ENCODE measurements at regions not wholly inside any gene's neighbourhood (a gene's known extent, or its start where the extent isn't known, plus 50 kb on each side); places are given as distances from the start of the nearest gene placed in this dataset.
A peak's percentile ranks its signal among the peaks of the same experiment; 100 is the strongest.

DNA sequence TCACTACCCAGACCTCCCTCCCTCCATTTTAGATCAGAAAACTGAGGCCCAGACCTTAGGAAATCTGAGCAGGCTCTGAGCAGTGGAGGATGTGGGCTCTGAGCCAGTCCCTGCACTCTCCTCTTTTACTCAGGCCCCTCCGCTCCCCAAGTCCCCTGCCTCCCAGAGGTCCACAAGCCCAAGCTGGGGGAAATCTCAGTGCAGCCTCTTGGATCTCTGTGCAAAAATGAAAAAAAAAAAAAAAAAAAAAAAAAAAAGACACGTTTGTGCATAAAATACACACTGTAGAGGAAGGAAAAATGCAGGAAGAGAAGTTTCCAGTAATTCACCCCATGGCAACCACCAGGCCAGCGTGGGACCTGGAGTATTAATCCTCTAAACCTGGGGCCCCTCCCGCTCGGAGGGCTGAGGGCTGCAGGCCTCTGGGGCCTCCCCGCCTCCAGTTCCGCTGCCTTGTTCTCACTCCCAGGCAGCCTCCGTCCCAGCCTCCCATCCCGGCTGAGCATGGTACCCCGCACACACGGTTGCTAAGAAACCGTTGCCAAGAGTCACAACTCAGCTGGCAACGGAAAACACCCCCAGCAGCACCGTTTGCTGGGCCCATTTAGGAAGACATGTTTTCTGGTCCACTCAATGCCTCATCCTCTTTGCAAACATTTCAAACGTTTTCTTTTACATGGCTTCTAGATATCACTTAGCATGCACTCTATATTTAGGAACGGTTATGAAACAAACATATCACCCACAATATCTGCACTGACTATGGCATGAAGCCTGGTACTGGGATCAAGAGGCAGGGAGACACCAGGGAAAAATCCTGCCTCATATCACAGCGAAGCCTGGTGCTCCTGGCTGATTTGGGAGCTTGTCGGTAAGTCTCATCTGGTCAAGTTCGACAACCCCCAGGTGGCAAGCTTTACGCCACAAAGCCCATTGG lies 227.5 kb downstream of the CTTN start:
- no peak for DNase-seq

DNA sequence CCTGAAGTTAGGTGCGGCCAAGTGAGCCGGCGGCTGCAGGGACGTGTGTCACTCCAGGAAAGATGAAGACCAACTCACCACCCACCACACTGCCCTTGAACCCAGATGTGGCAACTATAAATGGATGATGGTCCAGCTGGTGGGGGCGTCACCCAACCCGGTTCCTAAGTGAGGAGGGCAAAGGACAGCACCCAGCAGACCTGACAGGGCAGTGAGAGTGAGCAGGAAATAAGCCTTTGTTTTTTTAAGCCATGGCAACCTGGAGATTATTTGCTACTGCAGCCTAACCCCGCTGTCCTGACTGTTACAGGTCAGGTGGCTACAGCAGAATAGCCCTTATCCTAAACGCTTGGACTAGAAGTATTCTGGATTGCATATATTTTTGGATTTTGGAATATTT lies 228.9 kb downstream of the CTTN start:
- DNase-seq = no peak

DNA sequence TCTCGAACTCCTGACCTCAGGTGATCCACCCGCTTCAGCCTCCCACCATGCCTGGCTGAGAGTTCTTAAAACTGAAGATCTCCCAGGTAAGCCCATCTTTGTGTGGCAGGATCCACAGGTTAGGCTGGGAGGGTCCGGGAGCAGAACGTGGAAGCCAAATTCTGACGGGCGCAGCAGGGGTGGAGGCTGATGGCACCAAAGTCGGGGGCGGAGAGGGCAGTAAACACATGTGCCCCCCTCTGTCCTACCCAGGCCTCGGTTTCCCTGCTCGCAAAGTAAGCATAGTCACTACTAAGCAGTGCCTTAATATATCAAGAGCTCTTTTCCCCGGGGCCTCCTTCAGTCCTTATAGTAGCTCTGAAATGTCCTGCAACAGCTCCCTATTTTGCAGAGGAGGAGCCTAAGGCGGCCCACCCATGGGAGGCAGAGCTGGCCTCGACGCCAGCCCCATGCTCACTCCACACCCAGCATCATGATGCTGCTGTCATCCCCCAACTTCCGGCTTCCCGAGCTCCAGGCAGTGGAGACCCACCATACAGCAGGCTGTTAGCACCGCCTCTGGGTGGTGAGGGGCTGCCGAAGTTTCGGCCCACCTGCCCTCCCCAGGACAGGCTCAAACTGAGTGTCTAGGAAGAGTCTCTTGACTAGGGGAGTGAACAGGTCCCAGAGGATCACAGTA lies 230.0 kb downstream of the CTTN start:
- DNase-seq = no peak

DNA sequence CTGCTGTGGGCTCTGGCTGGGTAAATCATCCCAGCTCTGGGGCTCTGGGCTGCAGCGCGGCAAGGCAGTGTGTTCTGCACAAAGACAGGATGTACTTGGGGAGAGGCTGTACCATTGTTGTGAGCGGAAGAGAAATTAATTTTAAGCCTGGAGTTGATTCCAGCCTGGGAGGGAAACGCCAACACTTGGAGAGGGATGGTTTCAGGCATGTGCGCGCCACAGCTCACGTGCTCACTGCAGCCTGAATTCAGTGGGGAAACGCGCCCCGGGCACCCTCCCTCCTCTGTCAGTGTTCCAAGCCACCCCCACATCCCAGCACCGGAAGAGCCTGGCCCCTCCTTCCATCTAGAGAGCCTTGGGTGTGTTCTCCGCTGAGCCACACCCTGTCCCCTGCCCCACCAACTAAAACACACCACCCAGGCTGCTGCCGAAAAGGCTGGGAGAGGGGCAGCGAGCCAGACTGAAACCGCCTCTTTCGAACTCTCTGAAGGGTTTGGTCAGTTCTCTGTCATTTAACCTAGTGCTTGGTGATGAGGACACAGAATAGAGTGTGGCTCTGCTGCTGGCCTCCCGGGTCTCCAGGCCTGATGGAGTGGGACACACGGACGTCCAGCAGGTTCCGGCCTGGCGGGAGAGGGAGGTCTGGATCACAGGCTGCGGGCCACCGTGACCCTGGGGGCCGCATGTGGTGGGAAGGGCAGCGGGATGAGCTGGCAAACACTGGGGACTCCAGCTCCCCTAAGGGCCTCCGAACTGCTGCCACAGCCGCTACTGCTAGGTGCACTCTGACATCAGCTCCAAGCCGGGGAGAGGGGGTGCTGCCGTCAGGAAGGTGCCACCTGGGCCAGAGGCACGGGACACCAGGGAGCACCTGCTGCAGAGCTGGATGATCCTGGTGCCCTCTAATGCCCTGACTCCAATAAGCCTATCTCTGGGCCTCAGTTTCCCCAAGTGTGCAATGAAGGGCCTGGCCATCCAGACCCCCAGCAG lies 230.8 kb downstream of the CTTN start:
- DNase-seq = peak; percentile 18 to 45

DNA sequence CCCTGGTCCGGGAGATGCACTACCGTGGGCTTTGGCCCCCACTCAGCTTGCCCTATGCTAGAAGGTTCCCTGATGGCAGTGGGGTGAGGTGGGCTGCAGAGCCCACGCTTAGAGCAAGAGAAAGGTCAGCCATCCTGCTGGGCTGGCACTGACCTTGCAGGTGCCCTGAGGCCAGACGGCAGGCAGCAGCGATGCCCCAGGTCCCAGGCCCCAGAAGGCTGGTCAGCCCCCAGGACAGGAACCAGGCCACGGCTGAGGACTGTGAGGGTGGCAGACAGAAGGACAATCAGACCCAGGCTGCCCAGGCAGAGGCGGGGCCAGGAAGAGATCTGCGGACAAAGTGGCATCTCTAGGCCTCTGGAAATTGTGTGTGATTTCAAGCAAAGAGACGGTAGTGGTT lies 231.7 kb downstream of the CTTN start:
- DNase-seq = no peak

DNA sequence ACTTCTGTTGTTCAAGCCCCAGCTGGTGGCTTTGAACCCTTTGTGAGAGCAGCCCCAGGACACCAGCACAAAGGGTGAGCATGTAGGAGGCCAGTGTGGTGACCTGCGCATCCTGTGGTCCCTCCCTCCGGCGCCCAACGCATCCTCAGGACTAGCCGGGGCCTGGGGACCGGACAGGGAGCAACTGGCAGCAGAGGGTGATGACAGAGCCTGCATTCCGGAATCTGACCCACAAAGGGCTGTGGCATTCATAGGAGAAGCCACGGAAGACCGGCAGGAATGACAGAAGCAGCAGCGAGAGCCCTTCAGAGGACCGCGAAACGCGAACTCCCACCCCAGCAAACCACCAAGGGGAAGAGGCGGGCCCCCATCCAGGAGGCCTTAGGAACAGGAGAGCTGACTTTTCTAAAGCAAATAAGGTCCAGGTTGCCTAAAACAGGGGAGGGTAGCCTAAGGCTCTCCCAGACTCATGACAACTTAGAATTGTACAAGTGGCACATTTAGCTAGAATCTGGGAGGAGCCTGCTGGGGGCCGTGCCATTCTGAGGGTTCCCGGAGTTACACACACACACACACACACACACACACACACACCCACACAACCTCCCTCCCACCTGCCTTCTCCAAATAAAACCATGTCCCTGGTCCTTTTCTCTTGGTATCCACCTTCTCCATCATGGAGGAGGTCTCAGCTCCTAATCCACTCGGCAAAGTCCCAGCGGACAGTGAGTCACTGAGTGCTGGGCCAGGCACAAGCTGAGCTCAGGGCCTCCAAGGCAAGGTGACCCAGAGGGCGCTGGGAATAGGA lies 232.7 kb downstream of the CTTN start:
- DNase-seq = no peak

DNA sequence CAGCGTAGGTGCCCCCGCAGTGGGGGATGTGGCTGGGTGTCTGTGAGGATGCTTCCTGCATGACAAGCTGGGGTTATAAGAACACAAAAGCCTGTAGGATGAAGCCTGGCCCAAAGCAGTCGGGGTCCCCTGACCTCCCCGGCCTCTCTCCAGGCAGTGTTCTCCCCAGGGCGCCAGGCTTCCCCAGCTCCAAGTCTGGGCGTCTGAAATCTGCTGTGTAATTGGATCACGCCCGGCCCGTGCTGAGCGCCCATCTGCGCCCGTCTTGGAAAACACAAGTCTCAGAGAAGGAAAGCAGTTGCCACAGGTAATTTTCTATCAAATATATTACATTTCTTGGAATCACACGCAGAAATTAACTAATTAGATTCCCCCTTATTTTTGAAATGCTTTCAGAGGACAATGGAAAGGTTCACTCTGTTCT lies 233.3 kb downstream of the CTTN start:
- DNase-seq = no peak

DNA sequence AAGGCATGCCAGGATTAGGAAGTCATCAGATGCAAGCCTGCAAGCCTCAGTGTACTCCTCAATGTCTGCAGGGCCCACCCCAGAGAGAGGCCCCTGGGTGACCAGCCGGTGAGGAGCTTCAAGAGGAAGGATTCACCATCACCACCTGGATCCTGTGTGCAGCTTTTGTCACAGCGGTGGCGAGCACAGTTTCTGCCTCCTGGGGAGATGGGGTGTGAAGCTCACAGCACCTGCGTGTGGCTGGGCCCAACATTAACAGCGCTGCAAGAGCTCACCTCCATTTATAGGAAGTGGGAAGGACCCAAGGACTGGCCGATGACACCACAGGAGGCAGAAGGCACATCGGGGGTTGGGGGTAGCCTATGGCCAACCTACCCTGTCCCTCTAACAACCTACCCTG lies 235.3 kb downstream of the CTTN start:
- no peak for DNase-seq

DNA sequence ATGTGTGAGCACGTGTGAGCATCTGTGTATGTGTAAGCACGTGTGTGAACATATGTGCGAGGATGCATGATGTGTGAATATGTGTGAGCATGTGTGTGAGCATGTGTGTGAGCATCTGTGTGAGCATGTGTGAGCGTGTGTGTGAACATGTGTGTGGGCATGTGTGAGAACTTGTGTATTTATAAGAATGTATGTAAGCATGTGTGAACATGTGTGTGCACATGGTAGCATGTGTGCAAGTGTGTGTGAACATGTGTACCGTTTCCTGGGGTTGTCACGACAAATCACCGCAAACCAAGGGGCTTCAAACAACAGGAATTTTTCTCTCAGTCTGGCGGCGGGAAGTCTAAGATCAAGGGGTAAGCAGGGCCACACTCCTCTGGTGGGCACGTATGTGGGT lies 238.3 kb downstream of the CTTN start:
- no peak for DNase-seq

DNA sequence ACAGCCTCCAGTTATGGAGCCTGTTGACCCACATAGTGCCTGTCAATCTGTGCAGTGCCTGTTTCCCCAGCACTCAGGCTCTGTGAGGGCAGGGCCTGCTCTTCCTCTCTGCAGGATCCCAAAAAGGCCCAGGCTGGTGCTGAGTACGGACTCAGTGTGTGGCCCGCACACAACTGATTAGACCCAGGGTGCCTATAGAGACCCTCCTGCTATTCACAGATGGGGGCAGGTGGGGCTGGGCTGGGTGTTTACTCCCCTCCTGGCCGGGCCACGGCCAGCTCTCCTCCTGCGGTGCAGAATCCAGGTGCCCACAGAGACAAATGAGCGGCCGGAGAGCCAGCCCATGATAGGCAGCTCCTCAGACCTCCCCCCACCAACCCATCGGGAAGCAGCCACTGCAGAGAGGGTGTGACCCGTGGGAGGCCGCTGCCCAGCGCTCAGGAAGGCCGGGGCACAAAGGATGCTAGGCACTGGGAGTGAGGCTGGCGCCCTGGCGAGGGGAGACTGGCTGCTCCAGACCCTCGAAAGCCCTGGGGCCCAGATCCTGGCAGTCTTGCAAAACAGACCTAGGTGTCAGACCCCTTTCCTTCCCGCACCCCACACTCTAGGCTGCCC lies 239.0 kb downstream of the CTTN start:
- no peak for DNase-seq

DNA sequence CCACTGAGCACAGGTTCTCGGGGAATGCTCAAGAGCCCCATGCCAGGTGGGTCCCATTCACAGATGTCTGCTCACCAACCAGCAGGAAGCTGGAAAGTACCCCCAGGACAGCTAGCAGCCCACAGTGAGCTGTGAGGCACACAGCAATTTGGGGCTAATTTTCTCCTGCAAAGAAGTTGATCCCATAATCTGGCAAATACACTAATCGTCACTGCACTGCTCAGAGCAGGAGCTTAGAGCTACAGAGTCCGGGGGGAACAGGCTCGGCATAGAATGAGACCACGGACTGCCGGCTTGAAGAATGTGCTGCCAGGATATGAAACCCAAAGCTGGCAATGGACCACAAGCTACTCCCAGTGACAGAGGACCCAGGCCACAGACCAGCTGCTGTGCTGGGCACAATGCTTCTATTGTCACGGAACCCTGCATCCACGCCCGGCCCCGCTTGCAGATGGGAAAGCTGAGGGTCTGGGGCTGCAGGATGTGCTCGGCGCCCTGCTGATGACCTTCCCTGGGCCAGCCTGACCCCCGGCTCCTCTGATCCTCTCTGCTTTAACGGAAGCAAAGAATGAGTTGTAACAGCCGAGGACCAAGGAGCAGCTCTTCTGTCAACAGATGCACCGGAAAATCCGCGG lies 239.7 kb downstream of the CTTN start:
- DNase-seq = no peak

DNA sequence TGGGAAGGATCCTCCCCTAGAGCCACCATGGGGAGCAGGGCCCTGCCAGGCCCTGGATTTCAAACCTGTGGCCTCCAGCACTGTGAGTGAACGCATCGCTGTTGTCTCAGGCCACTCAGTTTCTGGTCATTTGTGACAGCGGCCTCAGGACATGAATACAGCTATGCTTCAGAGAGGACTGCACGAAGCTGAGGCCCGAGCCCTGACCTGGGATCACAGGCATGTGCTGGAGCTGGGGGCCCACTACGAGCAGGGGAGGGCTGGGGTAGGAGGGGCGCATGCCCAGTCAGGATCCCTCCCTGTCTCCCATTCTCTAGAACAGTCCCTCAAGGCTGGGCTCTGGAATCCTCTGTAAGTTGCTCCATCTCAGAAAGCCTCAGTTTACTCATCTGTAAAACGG lies 242.1 kb downstream of the CTTN start:
- DNase-seq = no peak

DNA sequence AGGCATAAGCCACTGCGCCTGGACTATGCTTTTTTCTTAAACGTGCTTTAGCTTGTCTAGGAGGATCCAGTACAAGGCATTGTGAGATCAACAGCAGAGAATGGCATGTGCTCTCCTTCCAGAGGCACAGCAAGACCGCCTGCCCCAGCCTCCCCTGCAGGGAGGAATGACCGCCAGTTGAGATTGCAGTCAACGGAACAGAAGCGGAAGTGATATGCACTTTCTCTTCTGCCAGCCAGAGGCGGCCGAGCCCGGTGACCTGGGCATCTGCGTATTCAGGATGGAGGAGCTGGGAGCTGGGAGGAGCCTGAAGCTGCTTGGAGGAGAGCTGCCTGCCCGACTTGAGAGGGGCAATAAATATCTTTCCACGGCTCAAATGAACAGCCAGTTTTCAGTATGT lies 243.0 kb downstream of the CTTN start:
- no peak for DNase-seq

DNA sequence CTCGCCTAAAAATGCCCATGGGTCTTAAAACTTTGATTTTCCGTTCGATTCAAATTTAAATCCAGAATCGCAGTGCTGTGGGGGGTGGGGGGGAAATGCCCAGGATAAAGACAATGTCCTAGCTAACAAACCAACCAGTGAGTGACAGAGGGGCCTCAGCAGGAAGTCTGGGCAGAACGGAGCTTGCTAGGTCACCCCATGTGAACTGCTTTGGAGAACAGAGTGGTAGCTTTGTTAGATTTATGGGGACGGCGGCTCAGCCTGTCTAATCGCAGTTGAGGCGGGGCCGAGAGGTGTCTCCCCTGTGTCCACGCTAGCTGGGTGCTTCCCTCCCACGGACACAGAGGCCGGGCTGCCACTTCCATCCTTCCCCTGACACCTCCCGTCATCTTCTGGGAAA lies 243.9 kb downstream of the CTTN start:
- no peak for DNase-seq

DNA sequence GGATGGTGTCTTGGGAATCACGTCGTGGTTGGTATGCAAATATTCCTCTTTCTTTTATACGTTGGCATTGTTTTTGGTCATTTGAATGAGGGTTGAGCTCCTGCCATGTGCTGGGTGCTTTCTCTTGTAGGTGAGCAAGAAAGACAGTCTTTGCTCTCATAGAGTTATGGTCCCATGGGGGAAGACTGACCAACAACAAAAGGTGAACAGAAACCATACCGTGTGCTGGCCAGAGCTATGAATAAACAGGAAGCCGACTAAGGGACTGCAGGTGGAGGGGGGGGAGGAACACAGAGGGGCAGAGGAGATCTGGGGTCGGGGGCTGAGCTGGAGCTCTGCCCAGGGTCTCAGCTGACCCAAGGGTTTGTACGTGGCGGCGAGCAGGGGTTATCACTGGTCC lies 245.3 kb downstream of the CTTN start:
- no peak for DNase-seq

DNA sequence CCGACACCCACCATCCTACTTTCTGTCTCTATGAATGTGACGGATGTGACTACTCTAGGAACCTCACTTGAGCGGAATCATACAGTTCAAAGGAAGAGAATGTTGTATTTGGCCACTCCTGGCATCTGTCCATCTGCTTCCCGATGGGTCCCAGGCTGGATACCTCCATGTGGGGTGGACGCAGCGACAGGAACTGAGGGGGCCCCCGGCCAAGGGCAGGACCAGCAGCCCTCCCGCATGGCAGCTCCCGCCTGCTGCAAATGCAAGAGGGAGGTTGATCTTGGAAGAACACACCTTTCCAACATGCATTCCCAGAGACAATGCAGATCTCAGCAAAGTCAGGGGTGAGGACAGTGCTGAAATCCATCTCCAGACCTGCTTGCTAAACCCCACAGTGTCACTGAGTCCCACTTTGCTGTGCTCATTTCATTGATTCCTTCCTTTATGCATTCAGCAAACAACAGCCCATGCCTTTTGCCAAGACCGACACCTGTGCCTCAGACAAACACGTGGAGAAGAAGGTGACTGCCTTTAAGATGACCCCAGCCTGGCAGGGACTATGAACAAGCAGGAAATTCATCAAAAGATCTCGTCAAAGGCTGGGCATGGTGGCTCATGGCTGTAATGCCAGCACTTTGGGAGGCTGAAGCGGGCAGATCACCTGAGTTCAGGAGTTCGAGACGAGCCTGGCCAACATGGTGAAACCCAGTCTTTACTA lies 246.2 kb downstream of the CTTN start:
- no peak for DNase-seq

DNA sequence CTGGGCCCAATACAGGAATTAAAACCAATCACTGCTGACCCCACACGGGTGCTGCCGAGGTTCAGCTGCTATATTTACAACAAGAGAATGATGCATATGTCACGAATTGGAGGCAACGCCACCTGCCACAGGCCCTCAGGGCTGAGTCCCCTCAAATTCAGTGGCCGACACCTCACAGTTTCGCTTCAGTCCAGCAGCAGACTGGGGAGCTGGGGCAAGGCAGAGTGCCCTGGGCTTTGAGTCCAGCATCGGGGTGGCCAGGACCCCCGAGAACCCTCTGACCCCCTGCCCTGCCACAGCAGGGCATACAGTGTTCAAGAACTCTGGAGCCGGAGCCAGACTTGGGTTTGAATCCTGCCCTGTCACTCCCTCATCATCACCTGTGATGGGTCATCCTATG lies 247.2 kb downstream of the CTTN start:
- DNase-seq = no peak

DNA sequence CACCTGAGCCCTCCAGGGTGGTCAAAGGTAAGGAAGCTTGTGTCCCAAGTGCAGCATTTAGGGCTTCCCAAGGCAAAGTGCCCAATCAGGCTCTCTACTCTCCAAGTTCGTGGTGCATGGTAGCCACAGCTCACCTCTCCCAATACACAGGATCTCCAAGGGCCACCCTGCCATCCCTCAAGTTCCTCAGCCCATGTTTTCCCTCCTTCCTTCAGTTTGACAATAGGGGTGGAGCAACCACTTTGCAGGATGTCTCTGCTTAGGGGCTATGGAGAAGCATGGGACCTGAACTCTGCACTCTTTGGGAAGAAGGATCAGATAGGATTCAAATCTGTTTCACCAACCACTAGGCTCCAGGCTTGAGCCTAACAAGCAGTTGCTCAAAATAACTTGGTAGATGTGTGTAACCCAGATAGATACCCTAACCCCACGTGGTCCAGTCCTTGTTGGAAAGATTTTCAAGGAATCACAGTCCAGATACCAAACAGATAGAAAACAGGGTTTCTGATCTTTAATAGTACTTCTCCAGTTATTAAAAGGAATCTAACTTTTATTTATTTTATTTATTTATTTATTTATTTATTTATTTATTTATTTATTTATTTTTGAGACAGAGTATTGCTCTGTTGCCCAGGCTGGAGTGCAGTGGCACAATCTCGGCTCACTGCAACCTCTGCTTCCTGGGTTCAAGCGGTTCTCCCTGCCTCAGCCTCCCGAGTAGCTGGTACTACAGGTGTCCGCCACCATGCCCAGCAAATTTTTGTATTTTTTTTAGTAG lies 248.1 kb downstream of the CTTN start:
- DNase-seq = no peak
